Neural cell (in vitro differentiated cells): ENCODE measurements at regions not wholly inside any gene's neighbourhood (a gene's known extent, or its start where the extent isn't known, plus 50 kb on each side); places are given as distances from the start of the nearest gene placed in this dataset.

Source experiments
- CTCF ChIP-seq: fragments of 450-650 bp; IDR thresholded peaks from 2 replicates; pipeline ENCODE4 v1.5.1; 2014; ENCODE audit warnings: antibody characterized with exemption, mild to moderate bottlenecking, moderate library complexity; ENCODE audit not compliant: poor library complexity, severe bottlenecking
- EP300 ChIP-seq: fragments of 450-650 bp; conservative IDR thresholded peaks from 2 replicates; pipeline ENCODE4 v1.6.1; 2014; ENCODE audit warnings: antibody characterized with exemption, mild to moderate bottlenecking, moderate library complexity; ENCODE audit not compliant: poor library complexity, severe bottlenecking
- EZH2 ChIP-seq: fragments of 200-600, 300-800 bp; shearing (Covaris generic), sonication (generic); IDR thresholded peaks from 2 replicates; pipeline ENCODE4 v1.6.1; 2014; ENCODE audit warnings: antibody characterized with exemption, low read length, borderline replicate concordance, mild to moderate bottlenecking; ENCODE audit not compliant: insufficient read depth, poor library complexity, severe bottlenecking
- MXI1 ChIP-seq: fragments of 450-650 bp; conservative IDR thresholded peaks from 2 replicates; pipeline ENCODE4 v1.6.1; 2014; ENCODE audit warnings: antibody characterized with exemption, mild to moderate bottlenecking; ENCODE audit not compliant: poor library complexity, severe bottlenecking
- POLR2AphosphoS5 ChIP-seq: IDR thresholded peaks from 2 replicates; pipeline ENCODE4 v1.6.1; 2012
- REST ChIP-seq: IDR thresholded peaks from 2 replicates; pipeline ENCODE4 v1.6.1; 2012; ENCODE audit warnings: borderline replicate concordance
- TAF1 ChIP-seq: IDR thresholded peaks from 2 replicates; pipeline ENCODE4 v1.6.1; 2012; ENCODE audit warnings: low read depth

GRCh38 chr10:44068716-44069482, 316.0 kb downstream of the CXCL12 start:
- TF ChIP-seq EP300, result no peak
- no peak for TF ChIP-seq POLR2AphosphoS5
- TF ChIP-seq CTCF, result no peak
- no peak for TF ChIP-seq TAF1
- no peak for TF ChIP-seq EZH2
- TF ChIP-seq MXI1, result no peak
- TF ChIP-seq REST, result no peak
